NCI-H345 treated with DMSO at 0.1 percent for 48 hours (cell line): ENCODE measurements at regions not wholly inside any gene's neighbourhood (a gene's known extent, or its start where the extent isn't known, plus 50 kb on each side); places are given as distances from the start of the nearest gene placed in this dataset.
"Not testable (repeated sequence)": the region's sequence is repeated elsewhere in the genome, so short reads cannot be mapped to it uniquely, and the experiment has no call there.

Source experiments
- DNase-seq: peaks from one replicate; lab custom pipeline; 2025; ENCODE audit not compliant: unreplicated experiment; lab: John Stamatoyannopoulos, UW

GRCh38 chr6:85134172-85134571 lies 315.7 kb upstream of the NT5E start:
- no peak for DNase-seq

DNA sequence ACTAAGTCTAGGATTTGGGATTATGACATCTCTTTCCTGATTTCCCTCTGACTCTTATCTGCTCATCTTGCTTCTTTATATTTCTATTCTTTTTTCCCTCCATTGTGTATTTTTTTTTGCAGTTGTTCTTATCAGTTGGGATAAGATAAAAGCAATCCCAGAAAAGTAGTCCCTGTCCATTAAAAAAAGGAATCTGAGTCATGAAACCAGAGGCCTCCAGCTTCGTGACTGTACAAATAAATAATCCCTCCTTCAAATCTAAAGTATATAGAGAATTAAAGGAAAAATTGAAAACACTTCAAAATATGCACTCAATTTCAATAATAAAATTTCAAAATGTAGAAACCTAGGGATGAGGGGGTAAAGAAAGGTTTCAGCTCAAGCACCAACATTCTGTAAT lies 317.8 kb upstream of the NT5E start:
- DNase-seq = no peak

GRCh38 chr6:85130743-85131142 lies 319.1 kb upstream of the NT5E start:
- DNase-seq = no peak

- no peak for DNase-seq
These were observed 320.0 kb upstream of the NT5E start for GRCh38 chr6:85129881-85130280.

GRCh38 chr6:85128781-85129180 lies 321.1 kb upstream of the NT5E start:
- no peak for DNase-seq

- DNase-seq = not testable (repeated sequence)
These were observed 321.6 kb upstream of the NT5E start for GRCh38 chr6:85128256-85128655.

DNA sequence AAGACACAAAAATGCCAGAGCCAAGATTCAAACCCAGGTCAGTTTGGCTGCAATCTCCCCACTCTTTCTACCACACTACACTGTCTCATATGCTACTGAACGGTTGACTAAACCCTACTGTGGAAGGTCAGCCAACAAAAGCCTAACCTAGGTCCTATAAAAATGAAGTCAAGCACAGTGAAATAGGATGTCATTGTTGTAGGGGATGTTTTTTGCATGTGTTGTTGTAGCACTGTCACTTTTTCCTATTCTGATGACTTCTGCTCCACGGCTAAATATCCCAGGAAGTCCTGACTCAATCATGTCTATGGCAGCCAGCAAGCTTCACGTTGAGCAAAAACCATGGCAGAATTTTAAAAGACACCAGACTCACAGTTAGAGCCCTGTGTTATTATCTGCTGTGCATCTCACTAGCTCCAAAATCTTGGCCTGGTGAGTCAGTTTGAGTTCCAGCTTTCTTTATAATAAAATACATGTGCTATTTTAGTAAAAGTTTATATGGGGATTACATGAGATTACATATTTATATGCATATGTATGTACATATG lies 322.1 kb upstream of the NT5E start:
- DNase-seq = no peak

DNA sequence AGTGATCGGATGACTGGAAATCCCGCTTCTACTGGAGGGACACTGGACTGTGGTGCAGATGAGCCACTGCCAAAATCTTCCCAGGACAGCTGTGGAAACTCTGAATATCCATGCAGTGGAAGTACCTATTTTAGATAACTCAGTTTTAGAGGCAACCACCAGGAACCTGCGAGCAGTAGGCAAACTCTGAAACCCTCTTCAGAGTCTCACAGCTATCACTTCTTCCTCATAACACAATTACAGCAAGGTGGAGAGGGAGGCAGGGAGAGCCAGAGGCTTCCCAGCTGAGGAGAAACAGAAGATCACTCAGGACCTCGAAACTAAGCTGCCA lies 322.8 kb upstream of the NT5E start:
- DNase-seq = no peak

- no peak for DNase-seq
These were observed 323.3 kb upstream of the NT5E start for GRCh38 chr6:85126485-85127167.

DNA sequence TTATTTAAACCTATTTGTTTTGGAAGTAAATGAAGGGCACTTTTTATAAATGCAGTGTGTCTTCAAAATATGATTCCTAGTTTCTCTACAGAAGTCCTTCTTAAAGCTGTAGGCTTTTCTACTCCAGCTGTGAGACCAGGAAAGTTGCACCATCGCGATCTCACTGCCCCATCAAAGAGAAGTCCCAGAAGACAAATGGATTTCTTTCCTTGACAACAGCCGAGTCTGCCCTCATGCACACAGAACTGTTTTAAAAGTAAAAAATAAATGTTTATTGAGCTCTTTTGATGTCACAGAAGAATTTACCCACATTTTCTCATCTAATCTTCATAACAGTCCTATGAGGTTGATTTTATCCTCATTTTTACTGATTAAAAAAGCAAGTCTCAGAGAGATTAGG lies 324.4 kb upstream of the NT5E start:
- no peak for DNase-seq

DNA sequence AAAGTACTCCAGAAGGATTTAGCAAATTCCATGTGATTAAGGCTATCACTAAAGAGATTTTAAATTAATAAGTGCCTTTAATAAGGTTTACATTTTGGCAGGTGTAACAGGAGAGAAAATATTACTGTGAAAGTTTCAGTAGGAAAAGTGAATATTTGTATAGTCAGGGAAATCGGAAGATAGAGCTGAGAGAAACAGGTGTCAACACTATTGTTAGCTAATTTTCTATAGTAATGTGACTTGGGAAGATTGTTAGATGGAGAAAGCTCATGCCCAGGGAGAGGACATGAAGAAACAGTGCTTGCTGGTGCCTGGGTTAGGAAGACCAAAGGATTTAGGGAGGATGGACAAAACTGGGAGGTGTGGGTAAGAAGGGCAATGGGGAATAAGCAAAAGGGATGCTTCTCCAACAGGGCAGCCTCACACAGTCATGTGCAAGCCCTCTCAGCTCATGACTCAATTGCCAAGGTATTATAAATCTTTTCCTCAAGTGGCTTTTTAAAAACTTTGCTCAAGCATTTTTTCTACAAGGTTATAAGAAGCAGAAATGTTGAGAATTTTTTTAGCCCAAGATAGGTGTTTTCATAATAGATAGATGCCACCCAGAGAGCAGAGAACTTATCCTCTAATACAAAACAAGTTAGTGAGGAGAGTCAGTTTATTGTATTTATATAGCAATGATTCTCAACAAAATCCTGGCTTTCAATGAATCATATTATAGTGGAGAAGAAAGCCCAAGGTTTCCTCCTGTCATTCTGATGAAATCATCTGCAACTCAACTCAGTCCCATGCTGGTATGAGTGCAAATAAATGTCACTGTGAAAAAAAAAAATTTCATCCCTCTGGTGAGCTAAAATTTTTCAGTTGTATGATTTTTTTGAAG lies 325.2 kb upstream of the NT5E start:
- DNase-seq = no peak

DNA sequence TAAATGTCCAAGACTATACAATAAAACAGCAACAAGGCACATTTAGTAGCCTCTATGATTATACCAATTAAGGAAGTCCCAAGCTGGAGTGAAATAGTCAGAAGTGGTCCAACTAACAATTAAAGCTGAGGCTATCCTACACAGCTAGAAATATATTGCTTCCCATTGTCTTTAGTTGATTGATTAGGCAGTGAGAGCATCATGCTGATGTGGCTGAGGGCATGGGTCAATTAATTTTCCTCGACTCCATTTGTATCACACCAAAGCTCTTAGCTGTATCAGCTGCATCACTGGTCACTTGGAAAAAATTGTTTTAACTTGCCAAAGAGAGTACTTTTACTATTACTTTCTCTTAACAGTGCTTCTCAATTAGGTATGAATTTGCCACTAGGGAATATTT lies 328.7 kb upstream of the NT5E start:
- no peak for DNase-seq

DNA sequence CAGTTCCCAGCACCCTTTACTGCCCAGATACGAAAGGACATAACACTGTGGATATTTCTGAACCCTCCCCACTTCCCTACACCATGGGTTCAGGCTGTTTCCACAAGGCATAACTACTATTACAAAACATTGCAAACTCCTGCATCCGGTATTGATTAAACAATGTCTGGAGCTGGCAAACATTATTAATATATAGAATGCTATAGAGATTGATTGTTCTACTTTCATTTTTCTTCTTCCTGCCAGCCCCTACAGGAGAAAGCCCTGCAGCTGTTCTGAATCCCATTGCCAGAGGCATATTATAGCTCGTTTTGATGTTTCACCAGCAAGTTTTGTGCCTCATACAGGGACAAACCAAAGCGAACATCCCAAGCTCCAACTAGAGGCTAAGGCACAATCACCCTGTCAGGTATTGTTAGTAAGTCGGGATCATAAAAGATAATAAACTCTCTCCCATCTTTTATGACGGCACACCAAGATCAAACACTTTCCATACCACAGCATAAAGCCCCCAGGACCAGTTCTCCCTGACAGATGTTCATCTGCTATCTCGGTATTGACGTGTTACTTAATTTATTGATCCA lies 331.1 kb upstream of the NT5E start:
- DNase-seq = no peak

DNA sequence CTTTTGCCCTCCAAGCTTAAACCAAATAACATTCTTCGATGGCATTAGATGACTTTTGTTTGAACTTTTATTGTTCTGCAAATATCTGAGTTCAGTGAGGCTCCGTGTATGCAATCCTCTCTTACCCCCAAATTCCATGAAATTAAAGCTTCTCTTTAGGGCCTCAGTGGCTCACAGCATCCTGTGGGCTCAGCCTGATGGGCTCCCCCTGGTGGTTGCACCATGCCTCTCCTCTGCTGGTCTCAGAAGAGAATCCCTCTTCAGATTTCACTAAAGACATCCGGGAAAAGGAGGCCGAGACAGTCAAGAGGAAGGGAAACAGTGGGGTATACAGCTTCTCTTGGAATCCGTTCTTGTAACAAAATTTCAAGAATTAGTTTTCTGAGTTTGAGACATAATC lies 331.6 kb upstream of the NT5E start:
- no peak for DNase-seq

DNA sequence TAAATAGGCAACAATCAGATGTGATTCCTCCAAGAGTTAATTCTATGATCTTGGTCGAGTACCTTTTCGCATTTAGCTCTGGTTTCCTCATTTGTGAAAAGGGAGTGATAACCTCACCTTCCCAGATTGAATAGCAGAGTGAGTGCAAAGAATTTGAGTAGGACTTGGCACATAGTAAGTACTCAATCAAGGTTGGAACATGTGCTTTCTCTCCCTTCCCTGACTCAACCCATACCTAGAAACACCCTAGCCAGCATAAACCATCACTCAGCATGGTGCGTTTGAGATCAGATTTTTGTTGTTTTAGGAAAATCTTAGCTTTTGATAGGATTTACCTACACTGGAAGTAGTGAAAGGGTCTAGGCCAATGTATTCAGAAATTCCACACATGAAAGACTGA lies 333.4 kb upstream of the NT5E start:
- no peak for DNase-seq

- no peak for DNase-seq
These were observed 334.0 kb upstream of the NT5E start for GRCh38 chr6:85115876-85116275.

DNA sequence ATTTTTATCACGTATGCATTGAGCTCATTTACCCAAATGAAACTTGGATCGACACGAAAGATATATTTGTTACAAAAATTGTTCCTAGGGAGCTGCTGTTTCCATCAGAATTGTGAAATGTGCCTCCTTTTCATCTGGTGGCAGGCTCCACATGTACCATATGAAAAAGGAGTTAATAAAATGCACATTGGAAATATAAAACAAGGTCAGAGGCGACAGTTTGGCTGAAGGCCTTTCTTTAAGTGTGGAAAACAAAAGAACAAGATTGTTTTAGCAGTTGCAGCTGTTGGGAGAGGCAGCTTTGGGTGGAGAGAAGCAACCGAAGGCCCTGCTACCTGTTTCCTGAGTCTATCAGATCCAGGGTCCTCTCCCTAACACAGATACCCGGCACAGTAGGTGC lies 334.5 kb upstream of the NT5E start:
- no peak for DNase-seq

DNA sequence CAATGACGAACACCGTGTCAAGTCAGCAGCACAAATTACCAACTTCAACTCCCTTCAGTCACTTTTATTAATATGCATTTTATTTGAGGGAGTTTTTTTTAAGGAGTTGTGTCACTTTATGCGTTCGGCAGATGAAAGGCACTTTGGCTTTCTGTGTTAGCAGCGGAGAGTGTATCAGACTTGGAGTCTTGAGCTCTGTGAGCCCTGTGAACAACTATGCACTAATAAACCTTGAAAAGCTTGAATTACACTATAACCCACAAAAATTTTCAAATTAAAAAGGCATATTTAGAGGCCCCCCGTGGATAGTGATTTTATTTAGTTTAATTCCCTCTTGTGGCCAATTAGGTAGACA lies 335.3 kb upstream of the NT5E start:
- no peak for DNase-seq

- DNase-seq = no peak
These were observed 335.8 kb upstream of the NT5E start for GRCh38 chr6:85113934-85114580.

GRCh38 chr6:85112540-85112939 lies 337.3 kb upstream of the NT5E start:
- no peak for DNase-seq

DNA sequence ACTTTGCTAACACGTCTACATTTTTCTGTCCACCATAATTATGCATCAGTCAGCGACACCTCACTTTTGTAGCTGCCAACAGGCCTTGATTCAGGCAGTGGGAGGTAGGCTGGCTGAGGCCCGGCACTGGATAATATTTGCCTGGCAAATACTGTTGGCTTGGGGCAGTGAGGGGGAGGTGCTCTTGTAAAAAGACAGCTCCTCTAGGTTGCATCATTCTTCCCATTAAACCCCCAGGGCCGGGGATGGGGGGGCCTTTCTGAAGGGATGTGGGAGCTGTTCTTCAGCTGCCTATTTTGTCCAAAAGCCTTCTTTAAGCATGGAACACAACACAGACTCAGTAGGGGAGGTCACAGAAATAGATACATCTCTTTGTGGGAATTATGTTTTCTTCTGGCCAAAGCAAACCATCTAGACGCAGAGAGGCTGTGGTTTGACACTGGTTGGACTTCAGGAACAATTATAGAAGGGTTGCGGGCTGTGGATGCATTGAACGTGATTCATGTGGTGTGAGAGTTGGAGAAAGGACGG lies 338.3 kb upstream of the NT5E start:
- DNase-seq = no peak
